ENCODE measurements at regions not wholly inside any gene's neighbourhood (a gene's known extent, or its start where the extent isn't known, plus 50 kb on each side); places are given as distances from the start of the nearest gene placed in this dataset.
"Not testable (repeated sequence)": the region's sequence is repeated elsewhere in the genome, so short reads cannot be mapped to it uniquely, and the experiment has no call there.

DNA sequence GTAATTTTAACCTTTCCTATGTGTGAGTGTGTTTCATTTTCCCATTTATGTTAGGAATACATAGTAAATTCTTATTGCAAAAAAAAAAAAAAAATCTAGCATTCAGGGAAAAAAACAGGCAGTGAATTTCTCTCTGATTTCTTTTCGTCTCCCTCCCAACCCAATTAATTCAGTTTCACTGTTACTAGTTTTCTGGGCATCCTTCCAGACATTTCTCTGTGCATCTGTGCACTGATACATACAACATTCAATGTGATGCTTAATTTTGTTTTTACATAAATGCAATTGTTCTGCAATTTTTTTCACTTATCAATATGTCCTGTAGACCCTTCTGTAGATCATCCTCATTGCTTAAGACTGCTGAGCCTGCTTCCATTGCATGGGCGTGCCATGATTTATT, 694.3 kb upstream of the TBX3 start:
- TF ChIP-seq Cebpa-rat (IDR thresholded peaks at IDR 0.05), result no peak
- peaks cover 25% of the 10 kb centered on the region for H3K4me1 ChIP-seq
- no peaks in the 10 kb centered on the region for H3K36me3 ChIP-seq
- H3K4me2 ChIP-seq, result no peak overlapping the region
- no peak overlapping the region for H3K27ac ChIP-seq
- H4K20me1 ChIP-seq, result no peaks in the 10 kb centered on the region
- no peak overlapping the region for H3K9ac ChIP-seq
- H3K27me3 ChIP-seq, result no peaks in the 10 kb centered on the region
- H3K9me3 ChIP-seq, result peaks cover 7% of the 10 kb centered on the region
- H3K4me3 ChIP-seq, result no peak overlapping the region

DNA sequence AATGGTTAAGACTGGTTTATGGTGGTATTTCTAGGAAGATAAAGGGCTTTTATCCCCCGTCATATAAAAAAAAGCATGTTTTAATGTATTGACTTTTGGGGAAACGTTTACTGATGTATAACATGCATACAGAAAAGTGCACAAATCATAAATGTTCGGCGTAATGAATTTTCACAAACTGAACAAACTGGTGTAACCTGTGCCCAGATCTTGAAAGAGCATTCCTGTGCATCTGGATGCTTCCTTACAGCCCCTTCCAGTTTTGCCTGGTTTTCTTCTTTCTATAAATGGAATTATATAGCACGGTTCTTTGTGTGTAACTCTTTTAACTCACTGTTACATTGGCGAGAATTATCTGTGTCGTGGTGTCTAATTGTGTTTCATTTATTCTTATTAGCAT, 693.8 kb upstream of the TBX3 start:
- Histone ChIP-seq H3K4me1 (peaks cover 25% of the 10 kb centered on the region), H3K27ac (no peak overlapping the region), H3K36me3 (no peaks in the 10 kb centered on the region), H3K9me3 (peaks cover 7% of the 10 kb centered on the region), H3K27me3 (no peaks in the 10 kb centered on the region), H3K4me3 (no peak overlapping the region), H3K9ac (no peak overlapping the region), H3K4me2 (no peak overlapping the region), H4K20me1 (no peaks in the 10 kb centered on the region)
- no peak for TF ChIP-seq Cebpa-rat (IDR thresholded peaks at IDR 0.05)

DNA sequence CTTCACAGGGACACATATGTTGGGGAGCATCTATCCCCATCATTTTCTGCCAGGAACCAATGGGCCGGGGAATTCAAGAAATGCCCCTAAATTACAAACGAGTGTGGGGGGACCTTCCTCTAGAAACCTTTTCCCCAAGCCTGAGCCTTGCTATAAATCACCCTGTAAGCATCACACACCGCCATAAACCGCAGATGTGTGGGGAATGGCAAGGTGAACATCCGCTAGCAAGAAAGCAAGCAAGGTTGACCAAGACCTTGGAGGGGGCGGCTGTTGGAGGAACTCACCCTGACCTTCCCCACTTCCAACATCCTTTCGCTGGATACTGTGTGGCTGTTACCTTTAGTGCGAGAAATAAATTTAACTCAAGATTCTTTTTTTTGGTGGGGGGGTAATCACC, 693.3 kb upstream of the TBX3 start:
- H3K4me1 ChIP-seq, result peaks cover 25% of the 10 kb centered on the region
- H3K4me2 ChIP-seq, result no peak overlapping the region
- no peaks in the 10 kb centered on the region for H3K36me3 ChIP-seq
- H3K9me3 ChIP-seq, result peaks cover 7% of the 10 kb centered on the region
- no peaks in the 10 kb centered on the region for H3K27me3 ChIP-seq
- H3K9ac ChIP-seq, result no peak overlapping the region
- no peaks in the 10 kb centered on the region for H4K20me1 ChIP-seq
- no peak for TF ChIP-seq Cebpa-rat (IDR thresholded peaks at IDR 0.05)
- no peak overlapping the region for H3K27ac ChIP-seq
- no peak overlapping the region for H3K4me3 ChIP-seq

DNA sequence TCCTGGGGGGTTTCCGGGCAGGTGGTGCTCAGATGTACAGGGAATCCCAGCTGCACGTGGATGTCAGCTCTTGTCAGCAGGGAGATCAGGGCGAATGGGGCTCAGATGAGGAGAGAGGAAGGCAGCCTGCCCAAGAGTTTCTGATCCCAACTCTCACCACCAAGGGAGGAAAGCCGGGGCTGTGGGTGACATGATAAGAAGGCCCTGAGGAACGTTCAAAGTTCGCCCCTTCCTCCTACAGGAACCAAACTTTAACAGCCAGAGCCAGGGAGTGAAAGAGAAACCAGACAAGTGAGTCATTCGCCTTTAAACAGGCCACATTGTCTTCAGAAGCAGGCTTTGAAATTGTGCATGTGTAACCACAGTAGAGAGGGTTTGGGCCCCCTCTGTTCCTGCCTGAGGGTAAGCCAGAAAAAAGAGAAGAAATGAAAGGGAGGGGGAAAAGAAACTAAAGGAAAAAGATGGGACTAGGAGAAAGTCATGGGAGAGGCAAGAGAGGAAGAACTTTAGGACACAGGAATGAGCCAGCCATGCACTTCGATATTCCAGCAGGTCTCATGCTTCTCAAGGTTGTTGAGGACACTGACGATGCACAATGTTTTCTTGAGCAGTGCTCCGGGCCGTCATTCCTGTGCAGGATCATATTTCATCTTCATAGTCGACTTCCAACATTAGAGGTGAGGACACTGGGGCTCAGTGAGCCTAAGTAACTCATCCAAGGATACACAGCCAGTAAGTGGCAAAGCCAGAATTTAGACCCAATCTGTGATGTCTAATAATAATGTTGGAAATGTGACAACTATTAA, 691.4 kb upstream of the TBX3 start:
- H3K4me1 ChIP-seq, result peaks cover 18% of the 10 kb centered on the region
- H3K4me3 ChIP-seq, result no peak overlapping the region
- no peaks in the 10 kb centered on the region for H4K20me1 ChIP-seq
- no peak overlapping the region for H3K9ac ChIP-seq
- TF ChIP-seq Cebpa-rat (IDR thresholded peaks at IDR 0.05), result no peak
- H3K4me2 ChIP-seq, result peak overlapping the region; percentile 21
- peaks cover 7% of the 10 kb centered on the region for H3K9me3 ChIP-seq
- H3K36me3 ChIP-seq, result no peaks in the 10 kb centered on the region
- H3K27me3 ChIP-seq, result no peaks in the 10 kb centered on the region
- H3K27ac ChIP-seq, result peak overlapping the region; percentile 49; the same call in 1 of the 2 replicates

DNA sequence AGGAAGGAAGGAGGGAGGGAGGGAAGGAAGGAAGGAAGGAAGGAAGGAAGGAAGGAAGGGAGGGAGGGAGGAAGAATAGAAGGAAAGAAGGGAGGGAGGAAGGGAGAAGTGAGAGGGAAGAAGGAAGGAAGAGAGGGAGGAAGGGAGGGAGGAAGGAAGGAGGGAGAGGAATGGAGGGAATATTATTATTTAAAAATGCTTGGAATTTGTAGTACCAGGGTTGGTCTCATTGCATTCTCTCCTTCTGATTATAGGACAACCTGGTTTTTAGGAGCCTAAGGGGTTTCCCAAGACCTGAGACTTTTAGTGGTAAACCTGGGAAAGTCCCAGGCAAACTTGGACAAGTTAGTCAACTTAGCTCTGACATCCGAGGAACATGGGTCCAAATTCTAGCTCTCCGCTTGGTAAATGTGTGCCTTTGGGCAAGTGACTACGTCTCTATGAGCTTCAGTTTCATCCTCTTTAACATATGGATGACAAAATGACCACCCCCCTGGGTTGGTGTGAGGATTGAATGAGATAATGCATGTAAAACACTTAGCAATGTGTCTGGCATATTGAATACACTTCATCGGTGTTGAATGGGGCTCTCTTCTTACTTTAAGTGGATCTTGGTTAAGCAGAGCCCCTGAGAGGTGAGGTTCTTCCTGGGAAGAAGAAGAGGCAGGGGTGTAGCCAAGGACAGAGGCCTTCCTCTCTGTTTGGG, 690.7 kb upstream of the TBX3 start:
- Histone ChIP-seq H3K27ac (peak overlapping the region; percentile 49; the same call in 1 of the 2 replicates), H3K9me3 (peaks cover 7% of the 10 kb centered on the region), H3K27me3 (no peaks in the 10 kb centered on the region), H3K4me2 (peak overlapping the region; percentile 21), H3K4me3 (no peak overlapping the region), H3K9ac (no peak overlapping the region), H3K4me1 (peaks cover 15% of the 10 kb centered on the region), H4K20me1 (no peaks in the 10 kb centered on the region), H3K36me3 (no peaks in the 10 kb centered on the region)
- no peak for TF ChIP-seq Cebpa-rat (IDR thresholded peaks at IDR 0.05)

DNA sequence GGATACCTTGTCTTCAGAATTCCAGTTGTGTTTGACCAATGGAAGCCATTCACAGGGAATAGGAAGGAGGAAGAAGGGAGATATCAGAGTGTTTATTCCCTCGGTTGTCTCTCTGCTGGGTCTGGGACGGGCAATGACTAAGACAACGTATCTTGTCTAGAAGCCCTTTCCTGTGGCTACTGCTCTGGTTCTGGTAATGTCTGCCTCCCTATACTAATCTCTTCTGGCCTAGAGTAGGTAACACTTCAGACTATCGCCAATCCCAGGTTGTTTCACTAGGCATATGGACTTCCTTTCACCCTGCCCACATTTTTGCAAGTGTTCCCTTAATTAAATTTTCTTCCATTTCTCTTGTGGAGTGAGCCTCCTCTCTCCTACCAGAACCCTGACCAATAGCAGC, 687.7 kb upstream of the TBX3 start:
- no peak overlapping the region for H3K4me2 ChIP-seq
- H3K4me1 ChIP-seq, result peaks cover 15% of the 10 kb centered on the region
- no peaks in the 10 kb centered on the region for H3K27me3 ChIP-seq
- no peaks in the 10 kb centered on the region for H3K36me3 ChIP-seq
- H3K4me3 ChIP-seq, result no peak overlapping the region
- H3K9ac ChIP-seq, result no peak overlapping the region
- H4K20me1 ChIP-seq, result no peaks in the 10 kb centered on the region
- TF ChIP-seq Cebpa-rat (IDR thresholded peaks at IDR 0.05), result no peak
- H3K9me3 ChIP-seq, result peaks cover 7% of the 10 kb centered on the region
- H3K27ac ChIP-seq, result no peak overlapping the region

DNA sequence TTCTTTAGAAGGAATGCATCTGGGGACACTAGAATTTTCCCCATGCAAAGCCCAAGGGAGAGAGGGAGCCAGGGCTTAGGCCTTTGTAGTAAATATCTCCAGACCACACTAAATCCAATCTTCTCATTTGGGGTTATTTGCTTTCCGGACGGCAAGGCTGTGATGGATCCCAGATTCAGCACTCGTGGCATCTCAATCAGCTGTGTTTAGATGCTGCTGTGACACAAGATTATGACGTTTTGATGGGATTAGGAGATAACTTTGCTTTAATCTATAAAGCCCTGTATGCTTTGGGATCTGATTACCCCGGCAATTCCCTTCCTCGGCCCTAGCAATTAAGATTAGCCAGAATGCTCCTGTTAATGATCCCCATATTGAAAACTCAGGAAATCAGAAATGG, 686.7 kb upstream of the TBX3 start:
- no peak overlapping the region for H3K27ac ChIP-seq
- no peak overlapping the region for H3K4me3 ChIP-seq
- H3K4me1 ChIP-seq, result peaks cover 10% of the 10 kb centered on the region
- no peak for TF ChIP-seq Cebpa-rat (IDR thresholded peaks at IDR 0.05)
- H3K4me2 ChIP-seq, result no peak overlapping the region
- no peaks in the 10 kb centered on the region for H3K36me3 ChIP-seq
- no peaks in the 10 kb centered on the region for H3K27me3 ChIP-seq
- no peak overlapping the region for H3K9ac ChIP-seq
- H4K20me1 ChIP-seq, result no peaks in the 10 kb centered on the region
- peaks cover 7% of the 10 kb centered on the region for H3K9me3 ChIP-seq

DNA sequence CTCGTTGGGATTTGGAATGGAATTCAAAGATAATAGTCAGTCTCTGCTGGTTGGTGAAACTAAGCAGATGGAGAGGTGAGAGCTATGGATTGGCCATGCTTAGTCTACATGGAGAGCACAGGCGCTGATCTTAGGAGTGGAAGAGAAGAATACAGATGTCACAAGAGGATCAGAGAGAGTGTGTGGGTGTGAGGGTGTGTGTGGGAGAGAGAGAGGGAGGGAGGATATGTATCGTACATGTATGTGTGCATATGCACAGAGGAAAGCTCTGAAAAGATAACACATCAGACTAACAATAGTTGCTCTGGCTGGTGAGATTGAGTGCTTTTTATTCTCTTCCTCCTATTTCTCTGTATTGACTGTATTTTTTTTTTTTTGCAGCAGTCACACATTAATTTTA, 686.2 kb upstream of the TBX3 start:
- no peak overlapping the region for H3K4me3 ChIP-seq
- H4K20me1 ChIP-seq, result no peaks in the 10 kb centered on the region
- H3K27ac ChIP-seq, result no peak overlapping the region
- peaks cover 5% of the 10 kb centered on the region for H3K4me1 ChIP-seq
- H3K36me3 ChIP-seq, result no peaks in the 10 kb centered on the region
- no peak overlapping the region for H3K9ac ChIP-seq
- no peak overlapping the region for H3K4me2 ChIP-seq
- H3K27me3 ChIP-seq, result no peaks in the 10 kb centered on the region
- peaks cover 7% of the 10 kb centered on the region for H3K9me3 ChIP-seq
- TF ChIP-seq Cebpa-rat (IDR thresholded peaks at IDR 0.05), result no peak

DNA sequence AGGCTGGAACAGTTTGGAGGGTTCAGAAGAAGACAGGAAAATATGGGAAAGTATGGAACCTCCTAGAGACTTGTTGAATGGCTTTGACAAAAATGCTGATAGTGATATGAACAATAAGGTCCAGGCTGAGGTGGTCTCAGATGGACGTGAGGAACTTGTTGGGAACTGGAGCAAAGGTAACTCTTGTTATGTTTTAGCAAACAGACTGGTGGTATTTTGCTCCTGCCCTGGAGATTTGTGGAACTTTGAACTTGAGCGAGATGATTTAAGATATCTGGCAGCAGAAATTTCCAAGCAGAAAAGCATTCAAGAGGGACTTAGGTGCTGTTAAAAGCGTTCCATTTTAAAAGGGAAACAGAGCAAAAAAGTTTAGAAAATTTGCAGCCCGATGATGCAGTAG, 682.3 kb upstream of the TBX3 start:
- H3K9ac ChIP-seq, H4K20me1 ChIP-seq, H3K4me2 ChIP-seq, H3K4me3 ChIP-seq, H3K36me3 ChIP-seq, H3K27ac ChIP-seq, H3K4me1 ChIP-seq, H3K9me3 ChIP-seq, H3K27me3 ChIP-seq: not testable (repeated sequence)

DNA sequence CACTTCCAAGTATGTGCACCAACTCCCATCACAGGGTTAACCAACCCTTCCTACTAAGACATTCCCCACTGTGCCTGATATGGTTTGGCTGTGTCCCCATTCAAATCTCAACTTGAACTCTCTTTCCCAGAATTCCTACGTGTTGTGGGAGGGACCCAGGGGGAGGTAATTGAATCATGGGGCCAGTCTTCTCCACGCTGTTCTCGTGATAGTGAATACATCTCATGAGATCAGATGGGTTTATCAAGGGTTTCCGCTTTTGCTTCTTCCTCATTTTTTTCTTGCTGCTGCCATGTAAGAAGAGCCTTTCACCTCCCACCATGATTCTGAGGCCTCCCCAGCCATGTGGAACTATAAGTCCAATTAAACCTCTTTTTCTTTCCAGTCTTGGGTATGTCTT, 681.8 kb upstream of the TBX3 start:
- not testable (repeated sequence) for H3K4me3 ChIP-seq, H3K9me3 ChIP-seq, H3K27ac ChIP-seq, H3K4me2 ChIP-seq, H3K27me3 ChIP-seq, H3K36me3 ChIP-seq, H3K9ac ChIP-seq, H3K4me1 ChIP-seq, H4K20me1 ChIP-seq

All from BLaER1 (cell line).